Lung (tissue), 11 donors: ENCODE measurements at regions not wholly inside any gene's neighbourhood (a gene's known extent, or its start where the extent isn't known, plus 50 kb on each side); places are given as distances from the start of the nearest gene placed in this dataset.

Source experiments
- ATAC-seq: fragments of 200-7000 bp; cut with Tn5 transposase; one replicate; pipeline ENCODE4 v1.9.1; 2020; ENCODE audit warnings: moderate number of reproducible peaks; ENCODE audit not compliant: insufficient read depth, low FRiP score
- DNase-seq, 3 donors: peaks; one replicate each; pipeline ENCODE4 v3.0.0-alpha.2; 2013 to 2017
- H3K27ac ChIP-seq, 2 donors: one replicate each; pipeline ENCODE4 v1.5.1; 2013; ENCODE audit warnings: mild to moderate bottlenecking in 2 of 2, moderate library complexity in 2 of 2, control low read depth in 1 of 2, inconsistent platforms in 1 of 2, low read depth in 1 of 2, low read length in 1 of 2
- H3K27me3 ChIP-seq, 3 donors: one replicate each; pipeline ENCODE4 v1.5.1; 2013; ENCODE audit warnings: low read length in 2 of 3; ENCODE audit not compliant: control insufficient read depth in 3 of 3, insufficient read depth in 3 of 3
- H3K36me3 ChIP-seq, 4 donors: one replicate each; pipeline ENCODE4 v1.5.1; 2013; ENCODE audit warnings: low read length in 4 of 4, mild to moderate bottlenecking in 1 of 4, moderate library complexity in 1 of 4; ENCODE audit not compliant: control insufficient read depth in 4 of 4, insufficient read depth in 4 of 4
- H3K4me1 ChIP-seq, 5 donors: one replicate each; pipeline ENCODE4 v1.5.1; 2013; ENCODE audit warnings: low read length in 5 of 5, mild to moderate bottlenecking in 2 of 5, moderate library complexity in 1 of 5; ENCODE audit not compliant: control insufficient read depth in 5 of 5, insufficient read depth in 5 of 5
- H3K4me3 ChIP-seq: one replicate; pipeline ENCODE4 v1.5.1; 2013; ENCODE audit warnings: mild to moderate bottlenecking, control low read depth, moderate library complexity
- H3K9ac ChIP-seq, 2 donors: one replicate each; pipeline ENCODE4 v1.5.1; 2013; ENCODE audit warnings: low read length in 2 of 2, control low read depth in 1 of 2; ENCODE audit not compliant: insufficient read depth in 1 of 2
- H3K9me3 ChIP-seq, 4 donors: one replicate each; pipeline ENCODE4 v1.5.1; 2013; ENCODE audit warnings: low read length in 3 of 4, mild to moderate bottlenecking in 1 of 4, moderate library complexity in 1 of 4; ENCODE audit not compliant: control insufficient read depth in 4 of 4, insufficient read depth in 3 of 4
- CTCF ChIP-seq: IDR thresholded peaks from 2 replicates; pipeline ENCODE4 v1.5.1; 2012; ENCODE audit warnings: mild to moderate bottlenecking; ENCODE audit errors: control extremely low read depth, extremely low read depth
- WGBS, 2 donors: extraction: QIAGEN DNeasy Blood & Tissue Kit; methylation state at CpG; one replicate each; pipeline ENCODE4 v1.1.7; 2013; 5-methylcytosine and 5-hydroxymethylcytosine counted together
- donor health status: control.
- donor health status: control.
- donor health status: Bipolar disorder and iron deficiency.
- donor health status: healthy.
- donor health status: DM: yes; HTN: yes; CAD: no.

- 98 to 100% methylated on average over 1 of the region's 1 CpG for WGBS, 2 donors
- H3K36me3 ChIP-seq: no peaks in the 10 kb centered on the region
- H3K27me3 ChIP-seq: no peaks in the 10 kb centered on the region
- no peak overlapping the region for H3K4me3 ChIP-seq
- DNase-seq (no peak), ATAC-seq (no peak)
- no peaks in the 10 kb centered on the region for H3K4me1 ChIP-seq
- H3K27ac ChIP-seq: no peak overlapping the region
- no peak overlapping the region for H3K9ac ChIP-seq
- no peak for TF ChIP-seq CTCF
- peaks cover 0 to 6% (median 1%) of the 10 kb centered on the region in 4 donors for H3K9me3 ChIP-seq
Measured at GRCh38 chr2:118339386-118339785, 251.1 kb downstream of the INSIG2 start.

GRCh38 chr2:118333664-118334063 lies 245.4 kb downstream of the INSIG2 start:
- Histone ChIP-seq H3K27ac (no peak overlapping the region), H3K4me3 (no peak overlapping the region), H3K9me3 (peaks cover 0 to 2% (median 0%) of the 10 kb centered on the region in 4 donors), H3K4me1 (no peaks in the 10 kb centered on the region), H3K9ac (no peak overlapping the region), H3K36me3 (no peaks in the 10 kb centered on the region), H3K27me3 (no peaks in the 10 kb centered on the region)
- DNase-seq (no peak), ATAC-seq (no peak)
- no peak for TF ChIP-seq CTCF

GRCh38 chr2:118325321-118325955 lies 237.2 kb downstream of the INSIG2 start:
- Histone ChIP-seq H3K27ac (no peak overlapping the region), H3K27me3 (no peaks in the 10 kb centered on the region), H3K9ac (no peak overlapping the region), H3K36me3 (no peaks in the 10 kb centered on the region), H3K4me3 (no peak overlapping the region), H3K9me3 (no peaks in the 10 kb centered on the region), H3K4me1 (no peaks in the 10 kb centered on the region)
- 69 to 80% methylated on average over 6 of the region's 6 CpGs for WGBS, 2 donors
- DNase-seq (no peak), ATAC-seq (no peak)
- no peak for TF ChIP-seq CTCF

GRCh38 chr2:118322406-118322805 lies 234.1 kb downstream of the INSIG2 start:
- Histone ChIP-seq H3K27me3 (no peaks in the 10 kb centered on the region), H3K27ac (no peak overlapping the region)
- WGBS, 2 donors: 62 to 75% methylated on average over 2 of the region's 2 CpGs

More at GRCh38 chr2:118322406-118322805, 234.1 kb downstream of the INSIG2 start:
- Histone ChIP-seq H3K4me3 (no peak overlapping the region), H3K9ac (no peak overlapping the region), H3K9me3 (no peaks in the 10 kb centered on the region), H3K36me3 (no peaks in the 10 kb centered on the region), H3K4me1 (no peaks in the 10 kb centered on the region)
- no peak for DNase-seq
- ATAC-seq: no peak
- no peak for TF ChIP-seq CTCF
